ENCODE measurements at regions not wholly inside any gene's neighbourhood (a gene's known extent, or its start where the extent isn't known, plus 50 kb on each side); places are given as distances from the start of the nearest gene placed in this dataset.

- TF ChIP-seq CTCF (IDR thresholded peaks at IDR 0.05; ENCODE audit: low read depth, low read length, missing input control) = no peak
- TF ChIP-seq REST (IDR thresholded peaks at IDR 0.05) = no peak
- no peak for TF ChIP-seq ZBTB33 (IDR thresholded peaks at IDR 0.05)
- TF ChIP-seq GABPA (IDR thresholded peaks at IDR 0.05 in 1 of 2, conservative IDR thresholded peaks at IDR 0.05 in 1 of 2) = no peak
- no peak for TF ChIP-seq MAX (IDR thresholded peaks at IDR 0.05)
- no peak for TF ChIP-seq JUND (IDR thresholded peaks at IDR 0.05)
- TF ChIP-seq FOXA1 (IDR thresholded peaks at IDR 0.05) = no peak
- no peak for TF ChIP-seq TAF1 (conservative IDR thresholded peaks at IDR 0.05)
- no peak for TF ChIP-seq EGR1 (IDR thresholded peaks at IDR 0.05; ENCODE audit: low read depth in 2 of 2)
- TF ChIP-seq YY1 (IDR thresholded peaks at IDR 0.05) = no peak
- no peak for TF ChIP-seq NR2F2 (IDR thresholded peaks at IDR 0.05)
- TF ChIP-seq RAD21 (IDR thresholded peaks at IDR 0.05) = no peak
- TF ChIP-seq ATF3 (IDR thresholded peaks at IDR 0.05) = no peak
- TF ChIP-seq HNF4G (IDR thresholded peaks at IDR 0.05) = no peak
Measured at GRCh38 chr2:238965371-238966071, 117.6 kb downstream of the TWIST2 start.
